ENCODE measurements at regions not wholly inside any gene's neighbourhood (a gene's known extent, or its start where the extent isn't known, plus 50 kb on each side); places are given as distances from the start of the nearest gene placed in this dataset.

GRCh38 chr5:40052808-40053207 is 626.9 kb upstream of the PTGER4 start:
- Histone ChIP-seq H3K27me3 (replicated peaks in 1 of 2; ENCODE audit: control insufficient read depth in 2 of 2, extremely low read depth in 1 of 2, insufficient read depth in 2 of 2, low read length in 1 of 2) (no peaks in the 10 kb centered on the region), H3K36me3 (ENCODE audit: control insufficient read depth in 2 of 2, extremely low read depth in 1 of 2, insufficient read depth in 1 of 2, low read length in 1 of 2) (no peaks in the 10 kb centered on the region), H3K4me1 (ENCODE audit: control insufficient read depth in 1 of 2, extremely low read depth in 1 of 2, insufficient read depth in 2 of 2, low read length in 2 of 2) (no peaks in the 10 kb centered on the region), H3K27ac (ENCODE audit: low read length) (no peak overlapping the region), H3K9me3 (no peaks in the 10 kb centered on the region), H3K4me3 (ENCODE audit: control insufficient read depth in 1 of 2, extremely low read depth in 1 of 2, low read length in 1 of 2) (no peak overlapping the region)
- DNase-seq (no peak), ATAC-seq (replicated peaks in 1 of 4) (no peak)
- Mint-ChIP-seq H3K36me3 (no peaks in the 10 kb centered on the region), H3K27me3 (peaks cover 0 to 10% of the 10 kb centered on the region in 2 donors), H3K27ac (no peak overlapping the region), H3K4me1 (no peaks in the 10 kb centered on the region), H3K9me3 (no peaks in the 10 kb centered on the region), H3K4me3 (no peak overlapping the region)
- 83% methylated on average over 2 of the region's 4 CpGs for WGBS (ENCODE audit: insufficient coverage)
- ChIA-PET CTCF (no interaction called here), POLR2A (no interaction called here)

- ATAC-seq (replicated peaks in 1 of 4) (no peak), DNase-seq (no peak)
- no peaks in the 10 kb centered on the region for H3K4me1 ChIP-seq (ENCODE audit: control insufficient read depth in 1 of 2, extremely low read depth in 1 of 2, insufficient read depth in 2 of 2, low read length in 2 of 2)
- 83% methylated on average over 1 of the region's 1 CpG for WGBS (ENCODE audit: insufficient coverage)
- H3K9me3 ChIP-seq = no peaks in the 10 kb centered on the region
- Mint-ChIP-seq H3K4me3 (no peak overlapping the region), H3K27ac (no peak overlapping the region), H3K36me3 (no peaks in the 10 kb centered on the region), H3K27me3 (peaks cover 0 to 3% of the 10 kb centered on the region in 2 donors), H3K9me3 (no peaks in the 10 kb centered on the region), H3K4me1 (no peaks in the 10 kb centered on the region)
- H3K27me3 ChIP-seq (replicated peaks in 1 of 2; ENCODE audit: control insufficient read depth in 2 of 2, extremely low read depth in 1 of 2, insufficient read depth in 2 of 2, low read length in 1 of 2) = no peaks in the 10 kb centered on the region
- ChIA-PET POLR2A (no interaction called here), CTCF (no interaction called here)
- H3K36me3 ChIP-seq (ENCODE audit: control insufficient read depth in 2 of 2, extremely low read depth in 1 of 2, insufficient read depth in 1 of 2, low read length in 1 of 2) = no peaks in the 10 kb centered on the region
- no peak overlapping the region for H3K4me3 ChIP-seq (ENCODE audit: control insufficient read depth in 1 of 2, extremely low read depth in 1 of 2, low read length in 1 of 2)
- H3K27ac ChIP-seq (ENCODE audit: low read length) = no peak overlapping the region
Observed at GRCh38 chr5:40046792-40047191, 622.0 kb upstream of the DAB2 start.

- ChIA-PET CTCF (no interaction called here), POLR2A (interaction anchor here in 1 of 2 donors (1.1 kb wide), 1 partner anchor 23 kb away, joined by 4 read pairs; no protein-coding TSS in a partner anchor)
- H3K9me3 ChIP-seq = no peaks in the 10 kb centered on the region
Observed at GRCh38 chr5:40045429-40045828, 620.6 kb upstream of the DAB2 start.

GRCh38 chr5:40043916-40044315 is 619.1 kb upstream of the DAB2 start:
- ATAC-seq (replicated peaks in 1 of 4) = no peak
- DNase-seq = no peak
- no peak overlapping the region for H3K27ac Mint-ChIP-seq
- no peaks in the 10 kb centered on the region for H3K4me1 Mint-ChIP-seq
- H3K4me1 ChIP-seq (ENCODE audit: control insufficient read depth in 1 of 2, extremely low read depth in 1 of 2, insufficient read depth in 2 of 2, low read length in 2 of 2) = no peaks in the 10 kb centered on the region
- no peaks in the 10 kb centered on the region for H3K27me3 ChIP-seq (replicated peaks in 1 of 2; ENCODE audit: control insufficient read depth in 2 of 2, extremely low read depth in 1 of 2, insufficient read depth in 2 of 2, low read length in 1 of 2)
- POLR2A ChIA-PET = no interaction called here
- WGBS (ENCODE audit: insufficient coverage) = 95% methylated on average over 3 of the region's 8 CpGs
- no peaks in the 10 kb centered on the region for H3K9me3 Mint-ChIP-seq
- no peak overlapping the region for H3K4me3 Mint-ChIP-seq
- H3K27me3 Mint-ChIP-seq = no peaks in the 10 kb centered on the region
- H3K9me3 ChIP-seq = no peaks in the 10 kb centered on the region
- CTCF ChIA-PET = interaction anchor here in 1 of 2 donors (0.6 kb wide), 1 partner anchor 1875 kb away, joined by 3 read pairs; no protein-coding TSS in a partner anchor
- no peak overlapping the region for H3K27ac ChIP-seq (ENCODE audit: low read length)
- H3K36me3 ChIP-seq (ENCODE audit: control insufficient read depth in 2 of 2, extremely low read depth in 1 of 2, insufficient read depth in 1 of 2, low read length in 1 of 2) = no peaks in the 10 kb centered on the region
- H3K36me3 Mint-ChIP-seq = no peaks in the 10 kb centered on the region
- no peak overlapping the region for H3K4me3 ChIP-seq (ENCODE audit: control insufficient read depth in 1 of 2, extremely low read depth in 1 of 2, low read length in 1 of 2)

More at GRCh38 chr5:40045429-40045828, 620.6 kb upstream of the DAB2 start:
- no peaks in the 10 kb centered on the region for H3K4me1 Mint-ChIP-seq
- no peaks in the 10 kb centered on the region for H3K27me3 ChIP-seq (replicated peaks in 1 of 2; ENCODE audit: control insufficient read depth in 2 of 2, extremely low read depth in 1 of 2, insufficient read depth in 2 of 2, low read length in 1 of 2)
- H3K36me3 ChIP-seq (ENCODE audit: control insufficient read depth in 2 of 2, extremely low read depth in 1 of 2, insufficient read depth in 1 of 2, low read length in 1 of 2) = no peaks in the 10 kb centered on the region
- no peaks in the 10 kb centered on the region for H3K4me1 ChIP-seq (ENCODE audit: control insufficient read depth in 1 of 2, extremely low read depth in 1 of 2, insufficient read depth in 2 of 2, low read length in 2 of 2)
- H3K27ac ChIP-seq (ENCODE audit: low read length) = no peak overlapping the region
- WGBS (ENCODE audit: insufficient coverage) = no CpG with 5 or more reads among the region's 3 CpGs
- no peak overlapping the region for H3K27ac Mint-ChIP-seq
- no peaks in the 10 kb centered on the region for H3K9me3 Mint-ChIP-seq
- no peak overlapping the region for H3K4me3 ChIP-seq (ENCODE audit: control insufficient read depth in 1 of 2, extremely low read depth in 1 of 2, low read length in 1 of 2)
- no peaks in the 10 kb centered on the region for H3K27me3 Mint-ChIP-seq
- H3K4me3 Mint-ChIP-seq = no peak overlapping the region
- no peak for DNase-seq
- ATAC-seq (replicated peaks in 1 of 4) = no peak
- no peaks in the 10 kb centered on the region for H3K36me3 Mint-ChIP-seq

- Histone ChIP-seq H3K9me3 (no peaks in the 10 kb centered on the region), H3K4me1 (ENCODE audit: control insufficient read depth in 1 of 2, extremely low read depth in 1 of 2, insufficient read depth in 2 of 2, low read length in 2 of 2) (no peaks in the 10 kb centered on the region), H3K27ac (ENCODE audit: low read length) (no peak overlapping the region), H3K27me3 (replicated peaks in 1 of 2; ENCODE audit: control insufficient read depth in 2 of 2, extremely low read depth in 1 of 2, insufficient read depth in 2 of 2, low read length in 1 of 2) (no peaks in the 10 kb centered on the region), H3K36me3 (ENCODE audit: control insufficient read depth in 2 of 2, extremely low read depth in 1 of 2, insufficient read depth in 1 of 2, low read length in 1 of 2) (no peaks in the 10 kb centered on the region), H3K4me3 (ENCODE audit: control insufficient read depth in 1 of 2, extremely low read depth in 1 of 2, low read length in 1 of 2) (no peak overlapping the region)
- Mint-ChIP-seq H3K4me1 (no peaks in the 10 kb centered on the region), H3K36me3 (no peaks in the 10 kb centered on the region), H3K4me3 (no peak overlapping the region), H3K27ac (no peak overlapping the region), H3K27me3 (no peaks in the 10 kb centered on the region), H3K9me3 (no peaks in the 10 kb centered on the region)
- DNase-seq (no peak), ATAC-seq (replicated peaks in 1 of 4) (no peak)
- 100% methylated on average over 1 of the region's 1 CpG for WGBS (ENCODE audit: insufficient coverage)
- ChIA-PET POLR2A (no interaction called here), CTCF (no interaction called here)
Observed at GRCh38 chr5:40041452-40041851, 616.7 kb upstream of the DAB2 start.

- H3K9me3 Mint-ChIP-seq = no peaks in the 10 kb centered on the region
- Histone ChIP-seq H3K4me1 (ENCODE audit: control insufficient read depth in 1 of 2, extremely low read depth in 1 of 2, insufficient read depth in 2 of 2, low read length in 2 of 2) (no peaks in the 10 kb centered on the region), H3K27me3 (replicated peaks in 1 of 2; ENCODE audit: control insufficient read depth in 2 of 2, extremely low read depth in 1 of 2, insufficient read depth in 2 of 2, low read length in 1 of 2) (no peaks in the 10 kb centered on the region), H3K27ac (ENCODE audit: low read length) (no peak overlapping the region), H3K9me3 (no peaks in the 10 kb centered on the region), H3K36me3 (ENCODE audit: control insufficient read depth in 2 of 2, extremely low read depth in 1 of 2, insufficient read depth in 1 of 2, low read length in 1 of 2) (no peaks in the 10 kb centered on the region), H3K4me3 (ENCODE audit: control insufficient read depth in 1 of 2, extremely low read depth in 1 of 2, low read length in 1 of 2) (no peak overlapping the region)
- no peaks in the 10 kb centered on the region for H3K36me3 Mint-ChIP-seq
- H3K4me1 Mint-ChIP-seq = peaks cover 8 to 9% (median 8%) of the 10 kb centered on the region in 3 donors
- H3K4me3 Mint-ChIP-seq = no peak overlapping the region
- ATAC-seq (replicated peaks in 1 of 4) = no peak
- peaks cover 0 to 1% of the 10 kb centered on the region in 2 donors for H3K27me3 Mint-ChIP-seq
- CTCF ChIA-PET = no interaction called here
- POLR2A ChIA-PET = no interaction called here
- no peak overlapping the region for H3K27ac Mint-ChIP-seq
- no CpG with 5 or more reads among the region's 2 CpGs for WGBS (ENCODE audit: insufficient coverage)
- DNase-seq = no peak
Observed at GRCh38 chr5:40037713-40038112, 612.9 kb upstream of the DAB2 start.

- no peak for ATAC-seq (replicated peaks in 1 of 4)
- no CpG with 5 or more reads among the region's 2 CpGs for WGBS (ENCODE audit: insufficient coverage)
- no peak for DNase-seq
- no peak overlapping the region for H3K4me3 Mint-ChIP-seq
- no peaks in the 10 kb centered on the region for H3K9me3 Mint-ChIP-seq
- Histone ChIP-seq H3K36me3 (ENCODE audit: control insufficient read depth in 2 of 2, extremely low read depth in 1 of 2, insufficient read depth in 1 of 2, low read length in 1 of 2) (no peaks in the 10 kb centered on the region), H3K4me1 (ENCODE audit: control insufficient read depth in 1 of 2, extremely low read depth in 1 of 2, insufficient read depth in 2 of 2, low read length in 2 of 2) (no peaks in the 10 kb centered on the region), H3K27me3 (replicated peaks in 1 of 2; ENCODE audit: control insufficient read depth in 2 of 2, extremely low read depth in 1 of 2, insufficient read depth in 2 of 2, low read length in 1 of 2) (no peaks in the 10 kb centered on the region), H3K27ac (ENCODE audit: low read length) (no peak overlapping the region), H3K4me3 (ENCODE audit: control insufficient read depth in 1 of 2, extremely low read depth in 1 of 2, low read length in 1 of 2) (no peak overlapping the region), H3K9me3 (no peaks in the 10 kb centered on the region)
- ChIA-PET POLR2A (no interaction called here), CTCF (no interaction called here)
- H3K36me3 Mint-ChIP-seq = no peaks in the 10 kb centered on the region
- H3K4me1 Mint-ChIP-seq = peaks cover 8 to 9% (median 8%) of the 10 kb centered on the region in 3 donors
- peaks cover 1 to 3% of the 10 kb centered on the region in 2 donors for H3K27me3 Mint-ChIP-seq
- no peak overlapping the region for H3K27ac Mint-ChIP-seq
Observed at GRCh38 chr5:40034441-40034840, 609.7 kb upstream of the DAB2 start.

Data from T-cell (primary cell).